DOHH2 (cell line): ENCODE measurements at regions not wholly inside any gene's neighbourhood (a gene's known extent, or its start where the extent isn't known, plus 50 kb on each side); places are given as distances from the start of the nearest gene placed in this dataset.

Source experiments
- H3F3A ChIP-seq: fragments of 200-600 bp; sonication (generic), shearing (Covaris generic); 2 replicates; pipeline ENCODE4 v1.6.0; 2016; ENCODE audit warnings: antibody characterized with exemption, mild to moderate bottlenecking; ENCODE audit not compliant: control insufficient read depth, insufficient read depth
- H3K27ac ChIP-seq: fragments of 200-600 bp; sonication (generic); 2 replicates; pipeline ENCODE4 v1.5.1; 2014; ENCODE audit warnings: low read depth, mild to moderate bottlenecking, low read length, moderate library complexity
- H3K27me3 ChIP-seq: fragments of 200-600 bp; sonication (generic); 2 replicates; pipeline ENCODE4 v1.6.1; 2014; ENCODE audit warnings: mild to moderate bottlenecking, low read length, mixed read lengths; ENCODE audit not compliant: control insufficient read depth
- H3K36me3 ChIP-seq: fragments of 200-600 bp; sonication (generic); 2 replicates; pipeline ENCODE4 v1.6.1; 2014; ENCODE audit warnings: mild to moderate bottlenecking, low read length, moderate library complexity, mixed read lengths; ENCODE audit not compliant: control insufficient read depth
- H3K4me1 ChIP-seq: fragments of 200-600 bp; sonication (generic); 2 replicates; pipeline ENCODE4 v1.6.1; 2014; ENCODE audit warnings: mild to moderate bottlenecking, low read length, mixed read lengths; ENCODE audit not compliant: control insufficient read depth
- H3K4me2 ChIP-seq: fragments of 200-600 bp; sonication (generic); 2 replicates; pipeline ENCODE4 v1.6.0; 2014; ENCODE audit warnings: mild to moderate bottlenecking, low read length, moderate library complexity
- H3K4me3 ChIP-seq: fragments of 200-600 bp; sonication (generic); 2 replicates; pipeline ENCODE4 v1.5.1; 2014; ENCODE audit warnings: mild to moderate bottlenecking, low read length, mixed read lengths
- H3K79me2 ChIP-seq: fragments of 200-600 bp; sonication (generic); 2 replicates; pipeline ENCODE4 v1.6.1; 2014; ENCODE audit warnings: mild to moderate bottlenecking, low read length, mixed read lengths; ENCODE audit not compliant: control insufficient read depth
- H3K9me2 ChIP-seq: fragments of 200-600 bp; sonication (generic); replicated peaks from 2 replicates; pipeline ENCODE4 v1.6.1; 2014; ENCODE audit warnings: mild to moderate bottlenecking, low read length, mixed read lengths; ENCODE audit not compliant: control insufficient read depth
- H3K9me3 ChIP-seq: fragments of 200-600 bp; sonication (generic); 2 replicates; pipeline ENCODE4 v1.6.1; 2014; ENCODE audit warnings: antibody characterized with exemption, low read length, mixed read lengths; ENCODE audit not compliant: control insufficient read depth, insufficient read depth
- H4K20me1 ChIP-seq: fragments of 200-600 bp; sonication (generic); 2 replicates; pipeline ENCODE4 v1.6.0; 2014; ENCODE audit warnings: low read depth, mild to moderate bottlenecking, antibody characterized with exemption, low read length, moderate library complexity; ENCODE audit not compliant: control insufficient read depth, insufficient read depth
- CTCF ChIP-seq: fragments of 200-600 bp; sonication (generic); IDR thresholded peaks from one replicate; pipeline ENCODE4 v1.5.1; 2014; ENCODE audit warnings: antibody characterized with exemption, mild to moderate bottlenecking, low read depth, low read length; ENCODE audit not compliant: poor library complexity, severe bottlenecking
- EZH2phosphoT487 ChIP-seq: fragments of 200-600 bp; sonication (generic); IDR thresholded peaks from 2 replicates; pipeline ENCODE4 v1.6.1; 2017; ENCODE audit warnings: borderline replicate concordance, mild to moderate bottlenecking, antibody characterized with exemption, low read length, moderate library complexity, mixed read lengths

- Histone ChIP-seq H3K4me3 (no peak overlapping the region), H3K4me1 (no peaks in the 10 kb centered on the region), H3K79me2 (no peaks in the 10 kb centered on the region), H3K9me3 (no peaks in the 10 kb centered on the region), H3K4me2 (no peak overlapping the region), H3K36me3 (no peaks in the 10 kb centered on the region), H3K9me2 (no peaks in the 10 kb centered on the region), H3K27me3 (no peaks in the 10 kb centered on the region), H3K27ac (no peak overlapping the region), H4K20me1 (no peaks in the 10 kb centered on the region), H3F3A (no peaks in the 10 kb centered on the region)
- TF ChIP-seq CTCF (no peak), EZH2phosphoT487 (no peak)
Measured at GRCh38 chr16:88290850-88291830, 91.6 kb upstream of the ZNF469 start.

GRCh38 chr16:88292007-88292970 is 90.5 kb upstream of the ZNF469 start:
- Histone ChIP-seq H3K9me3 (no peaks in the 10 kb centered on the region), H3K4me2 (no peak overlapping the region), H3K36me3 (no peaks in the 10 kb centered on the region), H3K4me3 (no peak overlapping the region), H4K20me1 (no peaks in the 10 kb centered on the region), H3K9me2 (no peaks in the 10 kb centered on the region), H3K27me3 (no peaks in the 10 kb centered on the region), H3K4me1 (no peaks in the 10 kb centered on the region), H3K79me2 (no peaks in the 10 kb centered on the region), H3K27ac (no peak overlapping the region), H3F3A (no peaks in the 10 kb centered on the region)
- no peak for TF ChIP-seq EZH2phosphoT487
- no peak for TF ChIP-seq CTCF

GRCh38 chr16:88293097-88293496 is 89.7 kb upstream of the ZNF469 start:
- H4K20me1 ChIP-seq, result no peaks in the 10 kb centered on the region
- H3K27ac ChIP-seq, result no peak overlapping the region
- no peak overlapping the region for H3K4me3 ChIP-seq
- no peak overlapping the region for H3K4me2 ChIP-seq
- H3K79me2 ChIP-seq, result no peaks in the 10 kb centered on the region
- no peaks in the 10 kb centered on the region for H3K9me3 ChIP-seq
- no peaks in the 10 kb centered on the region for H3K9me2 ChIP-seq
- no peaks in the 10 kb centered on the region for H3F3A ChIP-seq
- TF ChIP-seq CTCF (no peak), EZH2phosphoT487 (no peak)
- no peaks in the 10 kb centered on the region for H3K4me1 ChIP-seq
- H3K36me3 ChIP-seq, result no peaks in the 10 kb centered on the region
- no peaks in the 10 kb centered on the region for H3K27me3 ChIP-seq
